GM12874 (cell line): ENCODE measurements at regions not wholly inside any gene's neighbourhood (a gene's known extent, or its start where the extent isn't known, plus 50 kb on each side); places are given as distances from the start of the nearest gene placed in this dataset.

Experiments
- CTCF ChIP-seq: IDR thresholded peaks from 2 replicates; pipeline ENCODE4 v1.5.1; 2011; ENCODE audit warnings: low read depth, mild to moderate bottlenecking, control low read depth, low read length, moderate library complexity; ENCODE audit not compliant: insufficient read depth

- no peak for TF ChIP-seq CTCF
Observed at GRCh38 chr3:109851854-109852253, 514.5 kb upstream of the DPPA4 start.

GRCh38 chr3:109852283-109852682 lies 514.9 kb upstream of the DPPA4 start:
- TF ChIP-seq CTCF, result no peak

GRCh38 chr3:109853077-109853731 lies 515.9 kb upstream of the DPPA4 start:
- TF ChIP-seq CTCF, result no peak

GRCh38 chr3:109863701-109864100 lies 526.4 kb upstream of the DPPA4 start:
- TF ChIP-seq CTCF, result no peak

GRCh38 chr3:109864452-109864851 lies 527.1 kb upstream of the DPPA4 start:
- no peak for TF ChIP-seq CTCF

GRCh38 chr3:109869586-109869985 lies 532.2 kb upstream of the DPPA4 start:
- TF ChIP-seq CTCF, result no peak

GRCh38 chr3:109874896-109875708 lies 537.8 kb upstream of the DPPA4 start:
- no peak for TF ChIP-seq CTCF
